Motor neuron (in vitro differentiated cells): ENCODE measurements at regions not wholly inside any gene's neighbourhood (a gene's known extent, or its start where the extent isn't known, plus 50 kb on each side); places are given as distances from the start of the nearest gene placed in this dataset.

Experiments
- ATAC-seq, 8 experiments: fragments of 200-7000 bp; cut with Tn5 transposase; replicated peaks in 6 of 8; 2 replicates each; pipeline ENCODE4 v1.8.0; 2021; ENCODE audit warnings: mild to moderate bottlenecking in 8 of 8, moderate library complexity in 8 of 8
- H3K27ac ChIP-seq, 2 donors: fragments of 250-450 bp; sonication (Bioruptor Pico); 2 replicates each; pipeline ENCODE4 v1.9.0; 2021; ENCODE audit warnings: antibody characterized with exemption in 2 of 2, mild to moderate bottlenecking in 2 of 2, moderate library complexity in 1 of 2
- H3K4me1 ChIP-seq, 2 donors: fragments of 250-450 bp; sonication (Bioruptor Pico); replicated peaks in 1 of 2; 2 replicates each; pipeline ENCODE4 v1.6.1; 2021; ENCODE audit warnings: antibody characterized with exemption in 2 of 2, mild to moderate bottlenecking in 2 of 2, moderate library complexity in 1 of 2
- H3K4me3 ChIP-seq, 5 donors: fragments of 250-450 bp; sonication (Bioruptor Pico); 2 replicates each; pipeline ENCODE4 v1.9.0; 2021; ENCODE audit warnings: antibody characterized with exemption in 5 of 5, mild to moderate bottlenecking in 5 of 5, moderate library complexity in 4 of 5
- WGBS, 10 experiments: fragments of 450-650 bp; shearing (Covaris generic); methylation state at CpG; one replicate each; pipeline ENCODE4 v1.0.0; 2022; 5-methylcytosine and 5-hydroxymethylcytosine counted together
- in situ Hi-C, 9 experiments: fragments of 400-800 bp; cut with MboI; loops; one replicate each; pipeline ENCODE4 v1.15.0; 2021; ENCODE audit warnings: low sequenced_read_pairs in 9 of 9, low pct_unique_long_range_greater_than_20kb in 2 of 9; ENCODE audit not compliant: unreplicated experiment in 9 of 9

DNA sequence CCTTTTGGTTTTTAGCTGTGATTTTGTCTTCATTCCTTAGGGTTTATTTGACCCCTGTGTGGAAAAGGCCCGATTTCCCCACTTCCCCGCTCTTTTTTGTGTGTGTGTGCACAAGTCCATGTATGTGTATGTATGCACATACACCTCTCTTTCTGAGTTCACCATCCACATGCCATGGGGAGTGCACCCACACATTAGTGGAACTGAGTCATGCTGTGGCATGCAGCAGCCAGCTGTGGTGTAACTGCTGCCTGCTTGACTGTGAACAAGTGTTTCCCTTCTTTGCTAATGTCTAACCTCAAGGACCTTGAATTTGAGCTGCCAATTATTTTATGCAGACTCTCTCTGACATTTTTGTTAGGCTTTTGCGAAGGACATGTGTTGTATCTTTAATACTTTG is 434.9 kb upstream of the TPM1 start:
- Histone ChIP-seq H3K4me1 (peaks cover 17 to 21% of the 10 kb centered on the region in 2 donors), H3K4me3 (no peak overlapping the region), H3K27ac (no peak overlapping the region)
- in situ Hi-C loops = no loop called here
- no peak for ATAC-seq
- WGBS, 10 experiments = 90 to 100% (median 98%) methylated on average over 1 to 3 of the region's 3 CpGs; no CpG with 5 or more reads in 2 of the 10 experiments

DNA sequence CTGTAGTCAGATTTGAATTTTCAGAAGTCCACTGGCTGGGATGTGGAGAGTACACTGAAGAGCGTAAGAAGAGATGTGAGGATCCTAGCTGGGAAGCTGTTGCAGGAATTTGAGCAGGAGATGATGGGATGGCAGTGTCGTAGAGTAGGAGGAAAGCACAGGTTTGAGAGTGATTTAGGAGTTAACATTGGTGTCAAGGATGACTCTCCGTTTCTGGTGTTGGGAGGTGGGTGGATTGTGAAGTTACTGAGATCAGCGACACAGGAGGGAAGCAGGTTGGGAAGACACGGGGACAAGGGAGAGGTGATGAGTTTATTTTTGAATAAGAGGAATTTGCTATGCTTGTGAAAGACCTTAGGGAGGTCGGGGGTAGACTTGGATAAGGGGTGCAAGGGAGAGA is 434.2 kb upstream of the TPM1 start:
- no peak for ATAC-seq
- H3K27ac ChIP-seq = no peak overlapping the region
- no peak overlapping the region for H3K4me3 ChIP-seq
- in situ Hi-C loops = no loop called here
- 40 to 95% (median 93%) methylated on average over 1 to 6 of the region's 6 CpGs for WGBS, 10 experiments
- peaks cover 17 to 21% of the 10 kb centered on the region in 2 donors for H3K4me1 ChIP-seq

GRCh38 chr15:62610265-62610869 is 432.2 kb upstream of the TPM1 start:
- Histone ChIP-seq H3K4me3 (no peak overlapping the region), H3K4me1 (peaks cover 17 to 21% of the 10 kb centered on the region in 2 donors), H3K27ac (no peak overlapping the region)
- peak in 3 of 8 experiments; percentile 30 to 83 (median 69) for ATAC-seq
- 22 to 92% (median 67%) methylated on average over 2 to 6 of the region's 6 CpGs for WGBS, 10 experiments
- in situ Hi-C loops = no loop called here

GRCh38 chr15:62611002-62611401 is 431.5 kb upstream of the TPM1 start:
- 80 to 100% (median 100%) methylated on average over 1 to 2 of the region's 2 CpGs; no CpG with 5 or more reads in 2 of the 10 experiments for WGBS, 10 experiments
- H3K4me3 ChIP-seq = no peak overlapping the region
- no peak overlapping the region for H3K27ac ChIP-seq
- in situ Hi-C loops = no loop called here
- ATAC-seq = no peak
- H3K4me1 ChIP-seq = peaks cover 17 to 21% of the 10 kb centered on the region in 2 donors

- Histone ChIP-seq H3K4me1 (peaks cover 12% of the 10 kb centered on the region in 2 donors), H3K27ac (no peak overlapping the region), H3K4me3 (no peak overlapping the region)
- ATAC-seq = no peak
- in situ Hi-C loops = no loop called here
- 71 to 100% (median 91%) methylated on average over 2 to 5 of the region's 5 CpGs for WGBS, 10 experiments
These were observed 430.3 kb upstream of the TPM1 start for GRCh38 chr15:62612183-62612733.

GRCh38 chr15:62612771-62613170 is 429.8 kb upstream of the TPM1 start:
- in situ Hi-C loops = no loop called here
- 83 to 100% (median 100%) methylated on average over 1 to 2 of the region's 2 CpGs; no CpG with 5 or more reads in 1 of the 10 experiments for WGBS, 10 experiments
- Histone ChIP-seq H3K4me1 (peaks cover 7% of the 10 kb centered on the region in 2 donors), H3K27ac (no peak overlapping the region), H3K4me3 (no peak overlapping the region)
- no peak for ATAC-seq

DNA sequence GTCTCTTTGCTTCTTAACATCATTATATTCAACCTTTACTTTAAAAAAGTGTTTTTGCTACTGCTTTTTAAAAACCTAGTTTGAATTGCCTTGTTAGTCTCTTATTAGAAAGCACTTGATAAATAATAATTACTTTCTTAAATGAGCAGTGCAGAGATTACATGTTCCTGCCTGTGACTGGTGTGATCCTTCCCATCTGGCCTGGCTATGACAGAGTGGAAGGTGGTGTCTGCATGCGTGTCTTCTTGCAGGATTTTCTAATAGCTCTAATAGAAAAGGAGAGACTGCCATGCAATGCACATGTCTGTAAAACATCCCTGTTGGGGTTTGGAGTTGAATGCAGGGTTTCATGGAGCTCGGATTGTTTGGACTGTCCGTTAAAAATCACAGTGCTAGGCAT is 425.8 kb upstream of the TPM1 start:
- Histone ChIP-seq H3K4me3 (no peak overlapping the region), H3K4me1 (peaks cover 0 to 4% of the 10 kb centered on the region in 2 donors), H3K27ac (no peak overlapping the region)
- in situ Hi-C loops = no loop called here
- ATAC-seq = no peak
- 37 to 100% (median 80%) methylated on average over 1 to 3 of the region's 3 CpGs; no CpG with 5 or more reads in 2 of the 10 experiments for WGBS, 10 experiments

DNA sequence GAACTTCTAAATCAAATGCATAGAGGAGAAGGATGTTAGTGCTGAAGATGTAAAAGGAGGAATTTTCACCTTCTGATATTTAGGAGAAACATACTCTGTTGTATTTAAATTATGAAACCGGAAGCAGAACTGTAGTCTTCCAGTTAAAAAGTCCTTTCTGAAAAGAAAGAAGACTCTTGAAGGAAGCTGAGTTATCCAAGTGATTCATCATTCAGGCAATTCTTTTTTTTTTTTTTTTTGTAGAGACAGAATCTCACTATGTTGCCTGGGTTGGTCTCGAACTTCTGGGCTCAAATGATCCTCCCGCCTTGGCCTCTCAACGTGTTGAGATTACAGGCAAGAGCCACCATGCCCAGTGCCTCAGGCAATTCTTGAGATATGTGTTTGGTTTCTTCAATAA is 424.8 kb upstream of the TPM1 start:
- H3K4me1 ChIP-seq = no peaks in the 10 kb centered on the region
- 0 to 100% (median 89%) methylated on average over 1 to 4 of the region's 4 CpGs for WGBS, 10 experiments
- no peak for ATAC-seq
- no peak overlapping the region for H3K27ac ChIP-seq
- H3K4me3 ChIP-seq = no peak overlapping the region
- in situ Hi-C loops = no loop called here

DNA sequence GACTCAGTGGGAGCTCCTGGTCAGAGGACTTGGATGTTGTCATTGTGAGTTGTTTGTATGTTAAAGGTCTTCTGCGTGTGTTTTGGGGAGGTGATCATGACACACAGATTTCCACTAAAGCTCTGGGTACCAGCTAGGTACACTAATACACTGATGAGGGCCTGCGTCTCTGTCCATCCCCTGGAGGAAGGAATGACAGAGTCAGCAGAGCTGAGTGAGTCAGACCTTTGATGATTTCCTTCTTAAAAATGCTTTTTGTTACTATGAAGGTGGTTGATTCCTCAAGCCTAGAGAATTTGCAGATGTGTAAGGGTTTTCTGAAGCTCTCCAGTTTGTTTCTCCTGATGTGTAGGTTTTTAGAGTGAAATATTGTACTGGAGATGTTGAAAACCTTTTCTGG is 424.1 kb upstream of the TPM1 start:
- no peak overlapping the region for H3K27ac ChIP-seq
- peak in 3 of 8 experiments; percentile 56 to 75 (median 63) for ATAC-seq
- H3K4me3 ChIP-seq = no peak overlapping the region
- no peaks in the 10 kb centered on the region for H3K4me1 ChIP-seq
- in situ Hi-C loops = no loop called here
- WGBS, 10 experiments = 89 to 100% methylated on average over 1 to 2 of the region's 2 CpGs; no CpG with 5 or more reads in 8 of the 10 experiments

DNA sequence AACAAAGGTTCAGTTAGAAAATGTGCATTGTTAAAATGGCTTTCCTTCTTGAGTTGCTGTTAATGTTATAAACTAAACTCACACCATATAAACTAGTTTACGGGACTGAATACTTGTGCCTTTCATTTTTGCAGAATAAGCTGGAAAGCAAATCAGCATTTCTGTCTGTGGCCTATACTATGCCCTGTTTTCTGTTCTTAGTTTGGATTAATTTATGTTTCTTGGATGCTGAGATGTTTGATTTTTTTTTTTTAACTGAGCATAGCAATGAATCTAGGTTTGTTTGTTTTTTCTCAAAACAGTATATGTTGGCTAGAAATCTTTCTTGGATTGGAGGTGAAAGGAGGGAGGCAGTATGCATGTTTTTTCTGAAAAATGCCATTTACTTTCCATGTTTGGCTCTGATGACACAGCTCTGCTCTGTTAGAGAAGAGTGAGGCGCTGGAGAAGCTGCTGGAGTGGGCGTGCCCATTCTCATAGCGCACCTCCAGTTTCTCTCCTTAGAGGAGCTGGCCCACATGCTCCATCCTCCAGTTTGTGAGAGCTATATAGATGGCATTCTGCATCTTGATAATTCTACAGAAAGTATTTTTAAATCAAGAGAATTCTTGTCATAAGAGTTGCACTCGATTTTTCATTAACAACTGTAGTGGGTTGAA is 423.6 kb upstream of the TPM1 start:
- Histone ChIP-seq H3K4me1 (no peaks in the 10 kb centered on the region), H3K4me3 (no peak overlapping the region), H3K27ac (no peak overlapping the region)
- 79 to 97% (median 87%) methylated on average over 2 to 5 of the region's 5 CpGs; no CpG with 5 or more reads in 2 of the 10 experiments for WGBS, 10 experiments
- in situ Hi-C loops = no loop called here
- peak in 2 of 8 experiments; percentile 13 to 29 for ATAC-seq

- in situ Hi-C loops = no loop called here
- no peak for ATAC-seq
- Histone ChIP-seq H3K27ac (no peak overlapping the region), H3K4me1 (no peaks in the 10 kb centered on the region), H3K4me3 (no peak overlapping the region)
- WGBS, 10 experiments = 40 to 100% (median 90%) methylated on average over 2 to 3 of the region's 3 CpGs; no CpG with 5 or more reads in 1 of the 10 experiments
These were observed 423.0 kb upstream of the TPM1 start for GRCh38 chr15:62619526-62619925.

DNA sequence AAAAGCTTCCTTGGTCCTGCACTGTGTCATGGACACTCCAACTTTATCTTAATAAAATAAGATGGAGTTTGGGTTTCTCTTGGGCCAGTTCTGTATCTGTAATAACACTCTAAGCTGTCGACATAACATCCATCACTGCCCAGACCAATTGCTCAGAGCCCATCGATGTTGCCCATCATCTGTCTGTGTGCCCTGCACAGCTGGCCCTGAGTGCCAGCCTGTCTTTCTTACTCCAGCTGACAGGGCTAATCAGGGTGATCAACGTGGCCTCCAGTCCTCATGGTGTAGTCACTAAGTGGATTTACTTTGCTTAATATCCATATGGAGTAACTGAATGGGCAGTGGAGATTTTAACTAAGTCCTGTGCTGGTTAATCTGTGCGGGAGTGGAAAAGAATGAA is 419.8 kb upstream of the TPM1 start:
- Histone ChIP-seq H3K4me3 (no peak overlapping the region), H3K4me1 (peaks cover 0 to 10% of the 10 kb centered on the region in 2 donors), H3K27ac (no peak overlapping the region)
- 40 to 100% (median 81%) methylated on average over 1 to 3 of the region's 4 CpGs; no CpG with 5 or more reads in 2 of the 10 experiments for WGBS, 10 experiments
- in situ Hi-C loops = no loop called here
- no peak for ATAC-seq

GRCh38 chr15:62624547-62625378 is 417.8 kb upstream of the TPM1 start:
- Histone ChIP-seq H3K4me1 (peaks cover 0 to 10% of the 10 kb centered on the region in 2 donors), H3K4me3 (no peak overlapping the region), H3K27ac (no peak overlapping the region)
- in situ Hi-C loops = no loop called here
- ATAC-seq = peak in 4 of 8 experiments; percentile 27 to 82 (median 56)
- WGBS, 10 experiments = 0 to 94% (median 50%) methylated on average over 1 to 7 of the region's 7 CpGs; no CpG with 5 or more reads in 1 of the 10 experiments
